H1 (cell line): ENCODE measurements at regions not wholly inside any gene's neighbourhood (a gene's known extent, or its start where the extent isn't known, plus 50 kb on each side); places are given as distances from the start of the nearest gene placed in this dataset.

Experiments
- CTCF ChIA-PET: fragments of 300-600 bp; sonication (Branson Sonifier 250); formaldehyde crosslinking; loops from one replicate; lab custom pipeline; 2021; ENCODE audit not compliant: partially characterized antibody; lab: Charles Lee
- POLR2A ChIA-PET: fragments of 300-600 bp; sonication (Branson Sonifier 250); formaldehyde crosslinking; loops from one replicate; lab custom pipeline; 2021; ENCODE audit warnings: inconsistent platforms; ENCODE audit not compliant: partially characterized antibody; lab: Charles Lee
- DNase-seq, 2 experiments: peaks; one replicate each; pipeline versions ENCODE4 v3.0.0 to v3.0.0-alpha.2; 2010 to 2022; ENCODE audit warnings: low spot score in 2 of 2, low read depth in 1 of 2, mixed read lengths in 1 of 2
- FAIRE-seq: peaks from 2 replicates; lab custom pipeline; 2011; peaks lifted over from hg19 to GRCh38; lab: Jason Lieb, UNC
- H2AFZ ChIP-seq: 2 replicates; pipeline ENCODE4 v1.8.1; 2012; ENCODE audit warnings: low read length, inconsistent platforms
- H2AK5ac ChIP-seq: 2 replicates; pipeline ENCODE4 v1.6.1; 2013; ENCODE audit warnings: low read depth, low read length
- H2BK120ac ChIP-seq: replicated peaks from 2 replicates; pipeline ENCODE3; 2013; ENCODE audit warnings: low read depth, low read length, inconsistent platforms
- H2BK12ac ChIP-seq: 2 replicates; pipeline ENCODE4 v1.6.1; 2013; ENCODE audit warnings: low read depth, low read length
- H2BK15ac ChIP-seq: 2 replicates; pipeline ENCODE4 v1.6.1; 2013; ENCODE audit warnings: low read length
- H2BK20ac ChIP-seq: 2 replicates; pipeline ENCODE4 v1.6.1; 2013; ENCODE audit warnings: low read length
- H2BK5ac ChIP-seq: 2 replicates; pipeline ENCODE4 v1.6.1; 2013; ENCODE audit warnings: low read depth, low read length
- H3K14ac ChIP-seq: 2 replicates; pipeline ENCODE4 v1.6.1; 2013; ENCODE audit warnings: inconsistent platforms; ENCODE audit not compliant: insufficient read length
- H3K18ac ChIP-seq: 2 replicates; pipeline ENCODE4 v1.6.1; 2013; ENCODE audit warnings: low read length; ENCODE audit errors: extremely low read depth
- H3K23ac ChIP-seq: 2 replicates; pipeline ENCODE4 v1.6.1; 2013; ENCODE audit warnings: inconsistent platforms; ENCODE audit not compliant: insufficient read length
- H3K23me2 ChIP-seq: 2 replicates; pipeline ENCODE4 v1.6.1; 2013; ENCODE audit warnings: low read depth, low read length
- H3K27ac ChIP-seq: 2 replicates; pipeline ENCODE4 v1.6.1; 2011; ENCODE audit warnings: low read depth, low read length, inconsistent platforms
- H3K27me3 ChIP-seq, 4 experiments: replicated peaks in 1 of 4; 1 replicate in 1 of 4; 2 replicates in 3 of 4; pipeline versions ENCODE4 v1.6.1 to v1.8.1; 2011 to 2013; ENCODE audit warnings: low read length in 3 of 4, mild to moderate bottlenecking in 3 of 4, inconsistent platforms in 2 of 4, mixed read lengths in 2 of 4, moderate library complexity in 1 of 4; ENCODE audit not compliant: control insufficient read depth in 3 of 4, insufficient read depth in 3 of 4; ENCODE audit errors: extremely low read depth in 1 of 4
- H3K36me3 ChIP-seq, 4 experiments: 2 replicates each; pipeline versions ENCODE4 v1.6.1 to v1.8.1; 2011 to 2013; ENCODE audit warnings: mild to moderate bottlenecking in 4 of 4, low read length in 3 of 4, moderate library complexity in 2 of 4, control low read depth in 1 of 4, inconsistent platforms in 1 of 4; ENCODE audit not compliant: insufficient read depth in 4 of 4, control insufficient read depth in 2 of 4
- H3K4ac ChIP-seq: replicated peaks from 2 replicates; pipeline ENCODE3; 2013; ENCODE audit warnings: low read length, low read depth, mixed read lengths, inconsistent platforms; ENCODE audit not compliant: insufficient read length
- H3K4me1 ChIP-seq, 4 experiments: replicated peaks in 1 of 4; 1 replicate in 1 of 4; 2 replicates in 3 of 4; pipeline versions ENCODE4 v1.6.1 to v1.8.1; 2011 to 2013; ENCODE audit warnings: low read length in 3 of 4, inconsistent platforms in 2 of 4, mixed read lengths in 1 of 4; ENCODE audit not compliant: insufficient read depth in 4 of 4, control insufficient read depth in 3 of 4
- H3K4me2 ChIP-seq, 2 experiments: 2 replicates each; pipeline versions ENCODE4 v1.6.1 to v1.8.1; 2011 to 2013; ENCODE audit warnings: low read depth in 2 of 2, low read length in 2 of 2, control low read depth in 1 of 2, inconsistent platforms in 1 of 2, mild to moderate bottlenecking in 1 of 2; ENCODE audit not compliant: insufficient read depth in 1 of 2
- H3K4me3 ChIP-seq, 4 experiments: fragments of 200-600, 300-600 bp in 1 of 4; sonication (generic), shearing (Covaris generic), sonication (Bioruptor Twin) in 1 of 4; 2 replicates each; pipeline versions ENCODE4 v1.5.1 to v1.8.1; 2011 to 2016; ENCODE audit warnings: low read length in 4 of 4, low read depth in 3 of 4, control low read depth in 2 of 4, inconsistent platforms in 2 of 4, mild to moderate bottlenecking in 2 of 4, mixed read lengths in 1 of 4, moderate library complexity in 1 of 4; ENCODE audit not compliant: insufficient read depth in 2 of 4; ENCODE audit errors: extremely low read depth in 1 of 4
- H3K56ac ChIP-seq: replicated peaks from 2 replicates; pipeline ENCODE3; 2013; ENCODE audit warnings: low read depth, mild to moderate bottlenecking, mixed read lengths, low read length, inconsistent platforms; ENCODE audit not compliant: insufficient read length
- H3K79me1 ChIP-seq: 2 replicates; pipeline ENCODE4 v1.6.1; 2013; ENCODE audit warnings: low read depth, low read length, control low read depth
- H3K79me2 ChIP-seq, 2 experiments: 2 replicates each; pipeline versions ENCODE4 v1.6.1 to v1.8.1; 2012 to 2013; ENCODE audit warnings: low read length in 2 of 2, mild to moderate bottlenecking in 2 of 2, inconsistent platforms in 1 of 2; ENCODE audit not compliant: insufficient read depth in 2 of 2, control insufficient read depth in 1 of 2
- H3K9ac ChIP-seq, 4 experiments: replicated peaks in 1 of 4; 1 replicate in 1 of 4; 2 replicates in 3 of 4; pipeline versions ENCODE4 v1.6.1 to v1.8.1; 2011 to 2013; ENCODE audit warnings: low read depth in 3 of 4, low read length in 3 of 4, control low read depth in 2 of 4, mild to moderate bottlenecking in 2 of 4, moderate library complexity in 2 of 4, inconsistent platforms in 1 of 4; ENCODE audit errors: extremely low read depth in 1 of 4
- H3K9me3 ChIP-seq, 2 experiments: 2 replicates each; pipeline versions ENCODE4 v1.6.1 to v1.8.1; 2012 to 2013; ENCODE audit warnings: mild to moderate bottlenecking in 2 of 2, moderate library complexity in 2 of 2, control low read depth in 1 of 2, inconsistent platforms in 1 of 2, low read depth in 1 of 2, low read length in 1 of 2, mixed read lengths in 1 of 2; ENCODE audit not compliant: insufficient read depth in 2 of 2
- H4K20me1 ChIP-seq, 2 experiments: replicated peaks in 1 of 2; 2 replicates each; pipeline versions ENCODE3 to v1.8.1; 2011 to 2013; ENCODE audit warnings: inconsistent platforms in 2 of 2, low read length in 2 of 2, mild to moderate bottlenecking in 1 of 2; ENCODE audit not compliant: insufficient read depth in 2 of 2, control insufficient read depth in 1 of 2
- H4K5ac ChIP-seq: 2 replicates; pipeline ENCODE4 v1.6.1; 2013; ENCODE audit warnings: low read length, low read depth, mixed read lengths, inconsistent platforms; ENCODE audit not compliant: insufficient read length
- H4K8ac ChIP-seq: 2 replicates; pipeline ENCODE4 v1.8.0; 2013; ENCODE audit warnings: mild to moderate bottlenecking, moderate library complexity, low read length, inconsistent platforms; ENCODE audit not compliant: insufficient read depth; ENCODE audit errors: extremely low read depth
- H4K91ac ChIP-seq: replicated peaks from 2 replicates; pipeline ENCODE3; 2013; ENCODE audit warnings: low read length, mixed read lengths, inconsistent platforms; ENCODE audit not compliant: insufficient read length
- CBX5 ChIP-seq: fragments of 300-800, 300-1000 bp; sonication (generic); IDR thresholded peaks from 2 replicates; pipeline ENCODE4 v1.7.1; 2016; ENCODE audit warnings: antibody characterized with exemption, low read length, low read depth
- CBX8 ChIP-seq: fragments of 300-800, 300-1000 bp; sonication (generic); IDR thresholded peaks from 2 replicates; pipeline ENCODE4 v1.7.1; 2016; ENCODE audit warnings: low read depth, low read length, borderline replicate concordance
- HDAC6 ChIP-seq: IDR thresholded peaks from one replicate; pipeline ENCODE4 v1.7.1; 2012; ENCODE audit warnings: low read depth, mild to moderate bottlenecking, inconsistent platforms, low read length, moderate library complexity
- KDM4A ChIP-seq: IDR thresholded peaks from one replicate; pipeline ENCODE4 v1.7.1; 2012; ENCODE audit warnings: low read depth, mild to moderate bottlenecking, moderate library complexity, low read length, inconsistent platforms; ENCODE audit not compliant: severe bottlenecking
- NANOG ChIP-seq: IDR thresholded peaks from 2 replicates; pipeline ENCODE4 v1.6.1; 2011; ENCODE audit warnings: low read length, low read depth, mild to moderate bottlenecking, inconsistent platforms; ENCODE audit not compliant: insufficient read depth, poor library complexity, severe bottlenecking
- POLR2AphosphoS5 ChIP-seq: IDR thresholded peaks from 2 replicates; pipeline ENCODE4 v1.6.1; 2011; ENCODE audit warnings: low read depth, low read length
- RAD21 ChIP-seq, 2 experiments: IDR thresholded peaks in 1 of 2; conservative IDR thresholded peaks in 1 of 2; 2 replicates each; pipeline ENCODE4 v1.6.1; 2011; ENCODE audit warnings: low read depth in 2 of 2, low read length in 2 of 2, improper control_type of control experiment in 1 of 2, inconsistent platforms in 1 of 2, mild to moderate bottlenecking in 1 of 2, moderate library complexity in 1 of 2
- RNF2 ChIP-seq: fragments of 200-900, 300-1000 bp; sonication (generic); IDR thresholded peaks from 2 replicates; pipeline ENCODE4 v1.7.1; 2016; ENCODE audit warnings: borderline replicate concordance, low read depth, mild to moderate bottlenecking, antibody characterized with exemption, low read length; ENCODE audit not compliant: poor library complexity, severe bottlenecking; ENCODE audit errors: missing control alignments
- SP2 ChIP-seq: IDR thresholded peaks from 2 replicates; pipeline ENCODE4 v1.6.1; 2012; ENCODE audit warnings: mild to moderate bottlenecking, low read length, inconsistent platforms
- TEAD4 ChIP-seq: IDR thresholded peaks from 2 replicates; pipeline ENCODE4 v1.6.1; 2012; ENCODE audit warnings: low read depth, low read length, inconsistent platforms, mixed read lengths
- WGBS, 2 experiments: shearing (Covaris generic) in 1 of 2; methylation state at CpG; one replicate each; pipeline versions ENCODE4 v1.1.6 to v1.1.7; 2013 to 2015; ENCODE audit warnings: low lambda C conversion rate in 2 of 2, mixed read lengths in 2 of 2, inconsistent platforms in 1 of 2, low coverage in 1 of 2, missing lambda C conversion rate in 1 of 2; ENCODE audit not compliant: insufficient replicate concordance in 2 of 2, insufficient coverage in 1 of 2, insufficient read length in 1 of 2; ENCODE audit errors: extremely low coverage in 1 of 2, missing lambda C conversion rate in 1 of 2; 5-methylcytosine and 5-hydroxymethylcytosine counted together
- TF ChIP-seq, protein P1 (sequence below): IDR thresholded peaks from 2 replicates; pipeline ENCODE4 v1.6.1; 2012; ENCODE audit warnings: inconsistent platforms

DNA sequence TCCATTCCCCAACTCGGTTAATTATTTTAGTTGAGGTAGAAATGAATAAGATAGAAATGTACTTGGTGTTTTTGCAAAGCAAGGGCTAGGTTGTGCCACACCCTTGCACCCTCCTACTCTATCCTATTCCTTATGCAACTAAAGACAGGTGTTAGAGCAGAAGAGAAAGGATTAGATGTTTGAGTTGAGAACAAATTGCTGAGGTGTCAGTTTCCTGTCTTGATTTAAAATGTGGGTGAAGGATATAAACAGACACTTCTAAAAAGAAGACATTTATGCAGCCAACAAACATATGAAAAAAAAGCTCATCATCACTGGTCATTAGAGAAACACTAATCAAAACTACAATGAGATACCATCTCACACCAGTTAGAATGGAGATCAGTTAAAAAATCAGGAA, 1256.2 kb downstream of the CNTNAP5 start:
- Histone ChIP-seq H3K9ac (no peak overlapping the region), H3K9me3 (peaks cover 0 to 10% of the 10 kb centered on the region in 2 experiments; a peak in 1 of 4 replicates), H3K79me1 (no peaks in the 10 kb centered on the region), H3K23me2 (no peaks in the 10 kb centered on the region), H2AFZ (no peak overlapping the region), H4K20me1 (no peaks in the 10 kb centered on the region), H3K4ac (no peak overlapping the region), H3K27ac (no peak overlapping the region), H4K8ac (no peak overlapping the region), H2BK15ac (no peak overlapping the region), H3K27me3 (no peaks in the 10 kb centered on the region), H3K56ac (no peak overlapping the region), H3K4me2 (no peak overlapping the region), H4K91ac (no peak overlapping the region), H3K4me3 (no peak overlapping the region), H3K18ac (no peak overlapping the region), H3K79me2 (no peaks in the 10 kb centered on the region), H2BK20ac (no peak overlapping the region), H2BK12ac (no peak overlapping the region), H3K4me1 (no peaks in the 10 kb centered on the region), H2BK120ac (no peak overlapping the region), H2AK5ac (no peak overlapping the region), H3K14ac (no peak overlapping the region), H2BK5ac (no peak overlapping the region), H3K23ac (no peak overlapping the region), H3K36me3 (no peaks in the 10 kb centered on the region), H4K5ac (no peak overlapping the region)
- DNase-seq: no peak
- POLR2A ChIA-PET: no interaction called here
- WGBS, 2 experiments: 100% methylated on average over 1 of the region's 1 CpG; no CpG with 5 or more reads in 1 of the 2 experiments
- no peak for FAIRE-seq
- CTCF ChIA-PET: no interaction called here
- TF ChIP-seq TEAD4: no peak
- TF ChIP-seq POLR2AphosphoS5: no peak
- TF ChIP-seq CBX8: no peak
- TF ChIP-seq, protein P1, sequence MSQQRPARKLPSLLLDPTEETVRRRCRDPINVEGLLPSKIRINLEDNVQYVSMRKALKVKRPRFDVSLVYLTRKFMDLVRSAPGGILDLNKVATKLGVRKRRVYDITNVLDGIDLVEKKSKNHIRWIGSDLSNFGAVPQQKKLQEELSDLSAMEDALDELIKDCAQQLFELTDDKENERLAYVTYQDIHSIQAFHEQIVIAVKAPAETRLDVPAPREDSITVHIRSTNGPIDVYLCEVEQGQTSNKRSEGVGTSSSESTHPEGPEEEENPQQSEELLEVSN: no peak
- no peak for TF ChIP-seq RNF2
- TF ChIP-seq SP2: no peak
- TF ChIP-seq KDM4A: no peak
- TF ChIP-seq NANOG: no peak
- no peak for TF ChIP-seq RAD21 (IDR thresholded peaks at IDR 0.05 in 1 of 2, conservative IDR thresholded peaks at IDR 0.05 in 1 of 2; ENCODE audit: low read depth in 2 of 2, low read length in 2 of 2)
- no peak for TF ChIP-seq HDAC6
- no peak for TF ChIP-seq CBX5
